GM23248 (cell line): ENCODE measurements at regions not wholly inside any gene's neighbourhood (a gene's known extent, or its start where the extent isn't known, plus 50 kb on each side); places are given as distances from the start of the nearest gene placed in this dataset.
A peak's percentile ranks its signal among the peaks of the same experiment; 100 is the strongest.

ENCODE experiments used
- DNase-seq: peaks from one replicate; pipeline ENCODE4 v3.0.0-alpha.2; 2015
- H2AFZ ChIP-seq: fragments of 200-600 bp; sonication (generic); 2 replicates; pipeline ENCODE4 v1.6.1; 2016; ENCODE audit warnings: antibody characterized with exemption
- H3F3A ChIP-seq: fragments of 200-600 bp; sonication (generic); 2 replicates; pipeline ENCODE4 v1.6.1; 2016; ENCODE audit warnings: mild to moderate bottlenecking, antibody characterized with exemption, mixed run types; ENCODE audit not compliant: insufficient read depth
- H3K27ac ChIP-seq: fragments of 200-600 bp; sonication (generic); 2 replicates; pipeline ENCODE4 v1.5.1; 2016; ENCODE audit warnings: mild to moderate bottlenecking
- H3K27me3 ChIP-seq: fragments of 200-600 bp; sonication (generic); replicated peaks from 2 replicates; pipeline ENCODE4 v1.6.1; 2016; ENCODE audit warnings: mild to moderate bottlenecking; ENCODE audit not compliant: insufficient read depth
- H3K36me3 ChIP-seq: fragments of 200-600 bp; sonication (generic); 2 replicates; pipeline ENCODE4 v1.6.1; 2016; ENCODE audit warnings: low read depth, mild to moderate bottlenecking
- H3K4me1 ChIP-seq: fragments of 200-600 bp; sonication (generic); 2 replicates; pipeline ENCODE4 v1.6.1; 2016; ENCODE audit warnings: mild to moderate bottlenecking; ENCODE audit not compliant: insufficient read depth
- H3K4me2 ChIP-seq: fragments of 200-600 bp; sonication (generic); one replicate; pipeline ENCODE4 v1.6.1; 2016; ENCODE audit warnings: mild to moderate bottlenecking; ENCODE audit not compliant: unreplicated experiment
- H3K4me3 ChIP-seq: fragments of 200-600 bp; sonication (generic); 2 replicates; pipeline ENCODE4 v1.5.1; 2016; ENCODE audit warnings: mild to moderate bottlenecking
- H3K79me2 ChIP-seq: fragments of 200-600 bp; sonication (generic); 2 replicates; pipeline ENCODE4 v1.6.1; 2016; ENCODE audit warnings: mild to moderate bottlenecking; ENCODE audit not compliant: insufficient read depth
- H3K9ac ChIP-seq: fragments of 200-600 bp; sonication (generic); 2 replicates; pipeline ENCODE4 v1.6.1; 2016; ENCODE audit warnings: mild to moderate bottlenecking
- H3K9me2 ChIP-seq: fragments of 200-600 bp; sonication (generic); 2 replicates; pipeline ENCODE4 v1.6.1; 2016; ENCODE audit warnings: mixed run types, mild to moderate bottlenecking, moderate library complexity; ENCODE audit not compliant: insufficient read depth
- H3K9me3 ChIP-seq: fragments of 200-600 bp; sonication (generic); one replicate; pipeline ENCODE4 v1.6.1; 2017; ENCODE audit warnings: low read depth
- H4K20me1 ChIP-seq: fragments of 200-600 bp; sonication (generic); 2 replicates; pipeline ENCODE4 v1.6.0; 2016; ENCODE audit not compliant: insufficient read depth
- EZH2 ChIP-seq: fragments of 200-600 bp; sonication (generic); IDR thresholded peaks from 2 replicates; pipeline ENCODE4 v1.6.1; 2018; ENCODE audit warnings: antibody characterized with exemption, mild to moderate bottlenecking; ENCODE audit not compliant: insufficient read depth, poor library complexity, severe bottlenecking
- EZH2phosphoT487 ChIP-seq: fragments of 200-600 bp; sonication (generic); IDR thresholded peaks from 2 replicates; pipeline ENCODE4 v1.6.1; 2018; ENCODE audit warnings: antibody characterized with exemption, moderate library complexity, mild to moderate bottlenecking, low read depth; ENCODE audit not compliant: insufficient read depth
- WGBS, 2 experiments: methylation state at CpG; one replicate each; pipeline ENCODE4 v1.1.6; 2015 to 2017; ENCODE audit warnings: low lambda C conversion rate in 2 of 2, low coverage in 1 of 2; ENCODE audit errors: missing lambda C conversion rate in 2 of 2; 5-methylcytosine and 5-hydroxymethylcytosine counted together
- in situ Hi-C: fragments of 300-500 bp; cut with MboI; formaldehyde crosslinking; loops from 2 replicates; pipeline ENCODE4 v1.15.0; 2020

GRCh38 chr13:80988391-80989151 is 647.6 kb upstream of the SPRY2 start:
- Histone ChIP-seq H3K4me1 (no peaks in the 10 kb centered on the region), H3K27ac (no peak overlapping the region), H3K79me2 (no peaks in the 10 kb centered on the region), H3K9ac (no peak overlapping the region), H3K9me2 (no peaks in the 10 kb centered on the region), H3K4me3 (no peak overlapping the region), H3K27me3 (no peaks in the 10 kb centered on the region), H3K36me3 (no peaks in the 10 kb centered on the region), H3K9me3 (no peaks in the 10 kb centered on the region), H3F3A (no peaks in the 10 kb centered on the region), H2AFZ (no peak overlapping the region), H4K20me1 (no peaks in the 10 kb centered on the region), H3K4me2 (no peak overlapping the region)
- in situ Hi-C loops = no loop called here
- WGBS, 2 experiments = 30 to 37% methylated on average over 6 of the region's 6 CpGs
- TF ChIP-seq EZH2phosphoT487 (no peak), EZH2 (no peak)
- no peak for DNase-seq

- TF ChIP-seq EZH2phosphoT487 (no peak), EZH2 (no peak)
- no peak overlapping the region for H3K4me2 ChIP-seq
- H3F3A ChIP-seq = no peaks in the 10 kb centered on the region
- no peaks in the 10 kb centered on the region for H3K27me3 ChIP-seq
- H3K9me3 ChIP-seq = no peaks in the 10 kb centered on the region
- 26 to 27% methylated on average over 9 of the region's 9 CpGs for WGBS, 2 experiments
- H3K4me3 ChIP-seq = no peak overlapping the region
- peak; percentile 65 for DNase-seq
- no peak overlapping the region for H3K27ac ChIP-seq
- no peaks in the 10 kb centered on the region for H3K9me2 ChIP-seq
- no peaks in the 10 kb centered on the region for H4K20me1 ChIP-seq
- H3K79me2 ChIP-seq = no peaks in the 10 kb centered on the region
- H3K4me1 ChIP-seq = no peaks in the 10 kb centered on the region
- no peak overlapping the region for H2AFZ ChIP-seq
- in situ Hi-C loops = no loop called here
- H3K36me3 ChIP-seq = no peaks in the 10 kb centered on the region
- no peak overlapping the region for H3K9ac ChIP-seq
Observed at GRCh38 chr13:80979035-80979641, 638.2 kb upstream of the SPRY2 start.

- no peak overlapping the region for H3K4me2 ChIP-seq
- H3K9me3 ChIP-seq = no peaks in the 10 kb centered on the region
- no peaks in the 10 kb centered on the region for H3K27me3 ChIP-seq
- H3F3A ChIP-seq = no peaks in the 10 kb centered on the region
- H3K9me2 ChIP-seq = no peaks in the 10 kb centered on the region
- 22 to 38% methylated on average over 4 of the region's 4 CpGs for WGBS, 2 experiments
- no peaks in the 10 kb centered on the region for H3K4me1 ChIP-seq
- no peak for DNase-seq
- H3K9ac ChIP-seq = no peak overlapping the region
- no peak for TF ChIP-seq EZH2
- TF ChIP-seq EZH2phosphoT487 = no peak
- H3K27ac ChIP-seq = no peak overlapping the region
- H4K20me1 ChIP-seq = no peaks in the 10 kb centered on the region
- in situ Hi-C loops = no loop called here
- no peaks in the 10 kb centered on the region for H3K36me3 ChIP-seq
- no peak overlapping the region for H3K4me3 ChIP-seq
- no peaks in the 10 kb centered on the region for H3K79me2 ChIP-seq
- no peak overlapping the region for H2AFZ ChIP-seq
Observed at GRCh38 chr13:80977168-80977567, 636.2 kb upstream of the SPRY2 start.

GRCh38 chr13:80975903-80976302 is 635.0 kb upstream of the SPRY2 start:
- in situ Hi-C loops = no loop called here
- Histone ChIP-seq H3K9me2 (no peaks in the 10 kb centered on the region), H3K4me3 (no peak overlapping the region), H3K9ac (no peak overlapping the region), H3K27ac (no peak overlapping the region), H3K36me3 (no peaks in the 10 kb centered on the region), H3K9me3 (no peaks in the 10 kb centered on the region), H3K79me2 (no peaks in the 10 kb centered on the region), H3F3A (no peaks in the 10 kb centered on the region), H3K27me3 (no peaks in the 10 kb centered on the region), H3K4me2 (no peak overlapping the region), H2AFZ (no peak overlapping the region), H4K20me1 (no peaks in the 10 kb centered on the region), H3K4me1 (no peaks in the 10 kb centered on the region)
- no peak for TF ChIP-seq EZH2phosphoT487
- TF ChIP-seq EZH2 = no peak
- no peak for DNase-seq
- 46 to 49% methylated on average over 4 of the region's 4 CpGs for WGBS, 2 experiments
